Activated naive CD8-positive, alpha-beta T cell (primary cell): ENCODE measurements at regions not wholly inside any gene's neighbourhood (a gene's known extent, or its start where the extent isn't known, plus 50 kb on each side); places are given as distances from the start of the nearest gene placed in this dataset.
A peak's percentile ranks its signal among the peaks of the same experiment; 100 is the strongest.
"Not testable (repeated sequence)": the region's sequence is repeated elsewhere in the genome, so short reads cannot be mapped to it uniquely, and the experiment has no call there.

Experiments
- H3K27ac Mint-ChIP-seq: one replicate; pipeline ENCODE4 v1.8.0; 2021; ENCODE audit warnings: mixed read lengths
- H3K27me3 Mint-ChIP-seq: one replicate; pipeline ENCODE4 v1.8.0; 2021; ENCODE audit warnings: mixed read lengths
- H3K36me3 Mint-ChIP-seq: one replicate; pipeline ENCODE4 v1.8.0; 2021; ENCODE audit warnings: mixed read lengths
- H3K4me1 Mint-ChIP-seq: one replicate; pipeline ENCODE4 v1.8.0; 2021; ENCODE audit warnings: low read depth, mixed read lengths
- H3K4me3 Mint-ChIP-seq: one replicate; pipeline ENCODE4 v1.8.0; 2021; ENCODE audit warnings: mild to moderate bottlenecking, mixed read lengths
- H3K9me3 Mint-ChIP-seq: one replicate; pipeline ENCODE4 v1.8.0; 2021; ENCODE audit warnings: low read depth, mixed read lengths

- not testable (repeated sequence) for H3K36me3 Mint-ChIP-seq
Measured at GRCh38 chr5:21482983-21483650, 1370.0 kb downstream of the CDH12 start.

DNA sequence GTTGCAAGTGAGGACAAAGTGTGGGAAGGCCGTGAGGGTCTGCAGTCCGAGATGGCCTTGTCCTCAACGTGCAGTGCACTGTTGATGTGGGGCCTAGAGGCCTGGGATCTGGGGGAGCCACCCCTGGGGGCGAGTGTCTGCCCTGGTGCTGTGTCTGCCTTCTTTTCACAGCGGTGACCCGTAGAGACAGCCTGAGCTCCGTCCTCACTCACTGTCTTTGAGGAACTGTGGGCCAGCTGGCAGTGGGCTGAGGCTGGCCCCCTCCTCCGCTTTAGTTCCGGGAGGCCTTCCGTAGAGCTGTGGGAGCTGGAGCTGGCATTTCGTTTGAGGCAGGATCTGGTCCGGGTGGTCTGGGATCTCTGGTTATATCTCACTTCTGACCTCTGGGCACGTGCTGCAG lies 1370.6 kb downstream of the CDH12 start:
- H3K27me3 Mint-ChIP-seq, H3K36me3 Mint-ChIP-seq, H3K9me3 Mint-ChIP-seq, H3K27ac Mint-ChIP-seq, H3K4me1 Mint-ChIP-seq, H3K4me3 Mint-ChIP-seq: not testable (repeated sequence)

More at GRCh38 chr5:21482983-21483650, 1370.0 kb downstream of the CDH12 start:
- H3K9me3 Mint-ChIP-seq, H3K27ac Mint-ChIP-seq, H3K4me3 Mint-ChIP-seq, H3K4me1 Mint-ChIP-seq, H3K27me3 Mint-ChIP-seq: not testable (repeated sequence)

DNA sequence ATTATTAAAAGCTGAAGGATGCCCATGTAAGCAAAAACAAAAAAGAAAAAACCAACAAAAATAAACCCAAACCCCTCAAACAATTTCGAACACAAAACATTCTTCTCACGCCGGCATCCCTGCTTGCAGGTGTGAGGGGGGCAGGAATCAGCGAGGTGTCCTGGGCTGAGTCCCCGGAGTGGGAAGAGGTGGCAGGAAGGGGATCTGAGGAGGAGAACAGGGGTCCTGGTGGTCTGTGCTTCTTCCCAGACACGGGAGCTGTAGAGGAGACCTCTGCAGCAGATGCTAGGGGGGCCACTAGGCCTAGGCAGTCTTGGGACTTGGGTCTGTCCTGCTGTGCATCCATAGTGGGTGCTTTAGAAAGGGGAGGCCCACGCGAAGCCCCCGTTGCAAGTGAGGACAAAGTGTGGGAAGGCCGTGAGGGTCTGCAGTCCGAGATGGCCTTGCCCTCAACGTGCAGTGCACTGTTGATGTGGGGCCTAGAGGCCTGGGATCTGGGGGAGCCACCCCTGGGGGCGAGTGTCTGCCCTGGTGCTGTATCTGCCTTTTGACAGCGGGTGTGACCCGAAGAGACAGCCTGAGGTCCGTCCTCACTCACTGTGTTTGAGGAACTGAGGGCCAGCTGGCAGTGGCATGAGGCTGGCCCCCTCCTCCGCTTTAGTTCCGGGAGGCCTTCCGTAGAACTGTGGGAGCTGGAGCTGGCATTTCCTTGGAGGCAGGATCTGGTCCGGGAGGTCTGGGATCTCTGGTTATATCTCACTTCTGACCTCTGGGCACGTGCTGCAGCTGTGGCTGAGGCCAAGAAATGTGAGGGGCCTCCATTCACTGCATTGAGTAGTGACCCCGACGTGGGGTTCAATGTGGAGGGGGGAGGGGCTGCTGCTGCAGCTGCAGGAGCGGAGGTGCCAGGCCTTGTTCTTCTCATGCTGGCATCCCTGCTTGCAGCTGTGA lies 1371.5 kb downstream of the CDH12 start:
- H3K27ac Mint-ChIP-seq, H3K27me3 Mint-ChIP-seq, H3K9me3 Mint-ChIP-seq, H3K4me3 Mint-ChIP-seq, H3K4me1 Mint-ChIP-seq, H3K36me3 Mint-ChIP-seq: not testable (repeated sequence)

DNA sequence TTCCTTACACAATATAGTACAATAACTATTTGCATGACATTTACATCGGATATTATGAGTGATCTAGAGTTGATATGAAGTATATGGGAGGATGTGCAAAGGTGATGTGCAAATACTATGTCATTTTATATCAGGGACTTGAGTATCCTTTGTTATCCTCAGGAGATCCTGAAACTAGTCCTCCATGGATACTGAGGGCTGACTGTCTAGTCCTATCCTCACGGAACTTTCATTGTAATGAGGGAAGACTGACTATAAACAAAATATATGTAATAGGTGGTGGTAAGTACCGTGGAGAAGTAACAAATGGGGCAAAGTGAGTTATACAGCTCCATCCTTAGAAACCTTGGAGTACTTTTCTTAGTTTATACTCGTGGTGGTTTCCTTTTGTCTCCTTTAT lies 1373.1 kb downstream of the CDH12 start:
- not testable (repeated sequence) for H3K36me3 Mint-ChIP-seq, H3K27me3 Mint-ChIP-seq, H3K4me3 Mint-ChIP-seq, H3K9me3 Mint-ChIP-seq, H3K27ac Mint-ChIP-seq, H3K4me1 Mint-ChIP-seq

DNA sequence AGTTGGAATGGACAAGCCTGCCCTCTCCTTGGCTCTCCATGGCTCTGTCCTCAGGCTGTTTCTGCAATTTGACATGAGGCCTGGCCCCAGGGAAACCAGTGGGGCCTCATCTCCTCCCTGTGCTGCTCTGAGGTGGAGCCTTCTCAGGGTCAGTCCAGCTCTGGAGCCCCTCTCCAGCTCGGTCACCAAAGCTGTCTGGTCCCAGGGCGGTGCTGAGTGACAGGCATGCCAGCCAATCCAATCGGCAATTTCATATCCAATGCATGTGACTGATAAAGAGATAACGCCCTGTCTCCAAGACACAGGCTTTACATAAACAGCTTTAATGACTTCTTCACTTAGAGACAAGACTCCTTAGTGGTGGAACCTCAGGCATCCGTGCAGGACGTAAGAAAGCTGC lies 1379.2 kb downstream of the CDH12 start:
- H3K27me3 Mint-ChIP-seq, H3K9me3 Mint-ChIP-seq, H3K4me1 Mint-ChIP-seq, H3K36me3 Mint-ChIP-seq, H3K4me3 Mint-ChIP-seq, H3K27ac Mint-ChIP-seq: not testable (repeated sequence)

DNA sequence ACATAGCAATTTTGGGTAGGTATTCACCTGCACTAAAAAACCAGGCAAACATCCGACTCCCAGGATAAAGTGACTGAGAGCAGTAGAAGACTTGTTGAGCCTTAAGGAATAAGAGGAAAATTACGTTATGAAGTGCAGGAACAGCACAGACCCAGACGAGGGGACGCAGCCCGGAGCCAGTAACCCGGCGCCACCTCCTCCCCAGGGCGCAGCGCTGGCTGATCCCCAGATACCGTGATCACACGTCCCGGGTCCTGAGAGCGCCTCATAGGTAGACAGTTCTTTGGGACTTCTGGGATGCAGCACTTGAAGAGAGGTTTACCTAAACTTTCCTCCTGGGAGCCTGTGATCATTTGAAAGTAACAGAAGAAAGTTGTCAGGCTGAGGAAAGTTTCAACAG lies 1379.7 kb downstream of the CDH12 start:
- not testable (repeated sequence) for H3K36me3 Mint-ChIP-seq, H3K9me3 Mint-ChIP-seq, H3K4me1 Mint-ChIP-seq

GRCh38 chr5:21471691-21472090 lies 1381.5 kb downstream of the CDH12 start:
- not testable (repeated sequence) for H3K9me3 Mint-ChIP-seq

More for the DNA sequence above, 1379.7 kb downstream of the CDH12 start:
- not testable (repeated sequence) for H3K27me3 Mint-ChIP-seq, H3K4me3 Mint-ChIP-seq, H3K27ac Mint-ChIP-seq

DNA sequence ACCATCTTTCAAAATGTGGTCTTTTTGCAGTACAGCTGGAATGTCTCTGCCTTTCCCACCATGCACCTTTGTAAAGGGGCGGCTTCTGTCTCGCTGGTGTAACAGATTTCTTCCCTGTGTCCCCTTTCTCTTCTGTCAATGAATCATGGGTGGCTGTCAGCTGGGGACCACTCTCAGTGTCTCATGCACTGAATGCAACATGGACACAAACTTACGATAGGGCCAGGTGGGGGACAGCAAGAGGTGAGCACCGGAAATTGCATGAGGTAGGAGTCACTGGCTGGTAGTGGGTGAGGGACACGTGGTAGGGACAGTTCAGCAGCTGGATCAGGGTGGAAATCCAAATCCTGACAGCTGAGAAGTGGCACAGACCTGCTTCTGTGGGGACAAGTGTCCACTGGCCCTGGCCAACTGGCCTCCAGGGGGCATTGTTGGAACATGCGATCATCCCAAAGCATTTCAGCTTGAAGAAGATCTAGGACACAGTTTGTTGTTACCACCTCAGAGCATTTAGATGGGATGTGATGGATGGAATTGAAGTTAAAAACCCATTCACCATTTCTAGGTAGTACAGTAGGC lies 1383.5 kb downstream of the CDH12 start:
- H3K27ac Mint-ChIP-seq, H3K4me1 Mint-ChIP-seq, H3K4me3 Mint-ChIP-seq, H3K27me3 Mint-ChIP-seq, H3K9me3 Mint-ChIP-seq, H3K36me3 Mint-ChIP-seq: not testable (repeated sequence)

More at GRCh38 chr5:21471691-21472090, 1381.5 kb downstream of the CDH12 start:
- H3K36me3 Mint-ChIP-seq, H3K4me3 Mint-ChIP-seq, H3K27me3 Mint-ChIP-seq, H3K27ac Mint-ChIP-seq, H3K4me1 Mint-ChIP-seq: not testable (repeated sequence)

DNA sequence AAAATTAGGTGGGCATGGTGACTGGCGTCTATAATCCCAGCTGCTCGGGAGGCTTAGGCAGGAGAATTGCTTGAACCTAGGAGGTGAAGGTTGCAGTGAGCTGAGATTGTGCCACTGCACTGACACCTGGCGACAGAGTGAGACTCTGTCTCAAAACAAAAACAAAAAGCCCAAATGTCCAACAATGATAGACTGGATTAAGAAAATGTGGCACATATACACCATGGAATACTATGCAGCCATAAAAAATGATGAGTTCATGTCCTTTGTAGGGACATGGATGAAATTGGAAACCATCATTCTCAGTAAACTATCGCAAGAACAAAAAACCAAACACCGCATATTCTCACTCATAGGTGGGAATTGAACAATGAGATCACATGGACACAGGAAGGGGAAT lies 1385.6 kb downstream of the CDH12 start:
- H3K36me3 Mint-ChIP-seq, result not testable (repeated sequence)

DNA sequence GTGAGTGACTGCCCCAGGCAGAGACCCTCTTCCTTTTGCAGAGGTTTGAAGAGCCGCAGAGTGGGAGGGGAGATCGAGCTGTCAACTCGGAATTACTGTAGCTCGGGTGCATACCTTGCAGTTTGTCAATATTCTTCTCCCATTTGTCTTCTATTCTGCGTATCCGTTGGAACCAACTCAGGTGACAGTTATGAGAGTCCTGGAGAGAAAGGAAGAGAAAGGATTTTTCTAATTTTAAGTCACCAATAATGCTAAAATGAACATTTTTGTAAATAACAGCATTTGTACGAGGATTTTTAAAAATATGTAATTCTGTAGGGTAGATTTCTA lies 1393.4 kb downstream of the CDH12 start:
- not testable (repeated sequence) for H3K27me3 Mint-ChIP-seq

More for the DNA sequence above, 1385.6 kb downstream of the CDH12 start:
- not testable (repeated sequence) for H3K4me1 Mint-ChIP-seq, H3K27ac Mint-ChIP-seq, H3K27me3 Mint-ChIP-seq, H3K4me3 Mint-ChIP-seq, H3K9me3 Mint-ChIP-seq

DNA sequence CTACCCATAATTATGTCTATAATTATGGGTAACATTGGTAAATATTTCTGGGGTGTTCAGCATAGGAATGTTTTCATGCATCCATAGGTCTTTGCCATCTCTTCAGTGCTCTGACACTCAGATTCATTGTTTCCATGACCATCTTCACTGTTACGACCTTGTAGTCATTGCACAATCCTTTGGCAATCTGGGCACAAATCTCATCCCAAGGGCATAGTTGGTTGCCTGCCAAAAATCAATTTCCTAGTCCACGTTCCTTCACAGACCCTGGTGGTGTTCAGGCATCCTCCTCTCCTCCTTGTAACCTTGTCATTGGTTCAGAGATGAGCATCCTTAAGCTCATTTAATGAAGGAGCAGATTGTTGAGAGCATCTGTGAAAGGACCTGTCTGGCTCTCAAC lies 1400.7 kb downstream of the CDH12 start:
- H3K27ac Mint-ChIP-seq, result no peak overlapping the region
- H3K4me1 Mint-ChIP-seq, result no peaks in the 10 kb centered on the region
- peaks cover 17% of the 10 kb centered on the region for H3K27me3 Mint-ChIP-seq
- no peaks in the 10 kb centered on the region for H3K9me3 Mint-ChIP-seq
- H3K4me3 Mint-ChIP-seq, result no peak overlapping the region
- no peaks in the 10 kb centered on the region for H3K36me3 Mint-ChIP-seq

More for the DNA sequence above, 1393.4 kb downstream of the CDH12 start:
- not testable (repeated sequence) for H3K9me3 Mint-ChIP-seq, H3K36me3 Mint-ChIP-seq, H3K4me1 Mint-ChIP-seq
- peak overlapping the region; percentile 79 for H3K27ac Mint-ChIP-seq
- H3K4me3 Mint-ChIP-seq, result peak overlapping the region; percentile 91

DNA sequence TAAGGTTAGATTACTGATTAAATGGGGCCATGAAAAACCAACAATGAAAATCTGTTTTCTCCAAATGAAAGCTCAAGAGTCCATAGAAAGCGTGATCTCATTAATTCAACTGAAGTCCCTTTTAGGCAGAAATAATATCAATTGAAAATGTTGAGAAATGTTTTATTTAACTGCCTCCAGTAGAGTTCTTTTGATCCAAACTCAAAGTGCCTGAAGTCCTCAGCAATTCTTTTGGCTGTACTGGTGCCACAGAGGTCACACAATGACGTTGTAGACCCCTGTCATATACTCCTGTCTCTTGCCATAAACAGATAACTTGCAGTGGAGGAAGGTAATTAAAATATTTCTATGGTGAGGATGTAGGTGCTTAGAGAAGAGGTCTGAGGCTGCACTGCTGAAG lies 1420.5 kb downstream of the CDH12 start:
- H3K36me3 Mint-ChIP-seq, result no peaks in the 10 kb centered on the region
- H3K27ac Mint-ChIP-seq, result no peak overlapping the region
- no peaks in the 10 kb centered on the region for H3K9me3 Mint-ChIP-seq
- no peaks in the 10 kb centered on the region for H3K4me1 Mint-ChIP-seq
- no peak overlapping the region for H3K4me3 Mint-ChIP-seq
- no peaks in the 10 kb centered on the region for H3K27me3 Mint-ChIP-seq

DNA sequence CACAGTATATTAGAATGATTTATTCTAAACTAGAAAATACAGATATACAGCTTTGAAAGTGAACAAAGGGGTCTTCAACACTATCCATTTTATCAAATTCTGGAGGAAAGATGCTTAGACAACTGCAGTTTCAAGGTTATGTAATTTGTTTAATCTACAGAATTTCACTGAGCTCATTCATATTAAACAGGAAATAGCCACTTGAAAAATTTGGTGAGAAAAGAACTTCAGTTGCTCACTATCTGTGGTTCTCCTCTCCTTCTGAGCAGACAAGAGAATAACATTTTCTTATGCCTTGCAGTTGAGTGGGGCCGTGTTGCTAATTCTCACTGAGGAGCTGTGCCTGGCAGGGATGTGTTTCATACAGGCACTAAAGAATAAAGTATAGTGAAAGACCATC lies 1428.2 kb downstream of the CDH12 start:
- H3K27ac Mint-ChIP-seq, result no peak overlapping the region
- no peaks in the 10 kb centered on the region for H3K4me1 Mint-ChIP-seq
- H3K4me3 Mint-ChIP-seq, result no peak overlapping the region
- H3K36me3 Mint-ChIP-seq, result no peaks in the 10 kb centered on the region
- H3K27me3 Mint-ChIP-seq, result no peaks in the 10 kb centered on the region
- H3K9me3 Mint-ChIP-seq, result no peaks in the 10 kb centered on the region

DNA sequence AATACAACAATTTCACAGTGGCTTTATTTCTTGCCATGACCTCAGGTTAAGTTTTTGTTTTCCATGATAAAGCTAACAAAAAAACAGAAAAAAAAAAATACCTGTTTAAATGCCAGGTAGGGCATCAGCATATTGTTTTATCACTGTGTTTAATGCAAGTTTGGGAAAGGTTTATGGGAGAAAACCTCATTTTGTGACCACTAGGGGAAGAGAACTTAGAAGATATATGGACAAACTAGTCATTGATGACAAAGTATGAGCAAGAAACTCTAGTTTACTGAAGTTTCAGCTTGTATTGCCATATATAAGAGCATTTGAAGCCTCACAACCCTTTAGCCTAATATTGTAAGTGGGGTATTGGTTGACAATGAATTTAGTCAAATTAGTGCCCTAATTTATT lies 1431.4 kb upstream of the CDH18 start:
- H3K27ac Mint-ChIP-seq, result no peak overlapping the region
- H3K36me3 Mint-ChIP-seq, result no peaks in the 10 kb centered on the region
- H3K27me3 Mint-ChIP-seq, result no peaks in the 10 kb centered on the region
- no peak overlapping the region for H3K4me3 Mint-ChIP-seq
- no peaks in the 10 kb centered on the region for H3K4me1 Mint-ChIP-seq
- H3K9me3 Mint-ChIP-seq, result no peaks in the 10 kb centered on the region

DNA sequence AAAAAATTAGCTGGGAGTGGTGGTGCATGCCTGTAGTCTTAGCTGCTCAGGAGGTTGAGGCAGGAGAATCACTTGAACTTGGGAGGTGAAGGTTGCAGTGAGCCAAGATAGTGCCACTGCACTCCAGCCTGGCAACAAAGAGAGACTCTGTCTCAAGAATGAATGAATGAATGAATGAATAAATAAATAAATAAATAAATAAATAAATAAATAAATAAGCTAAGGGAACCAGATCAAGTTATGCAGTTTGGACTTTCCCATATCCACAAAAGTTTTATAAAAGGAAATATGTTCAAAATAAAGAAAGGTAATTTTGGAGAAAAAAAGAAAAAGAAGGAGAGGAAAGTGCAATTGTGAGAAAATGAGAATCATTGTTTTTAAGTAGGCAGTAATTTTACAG lies 1414.1 kb upstream of the CDH18 start:
- not testable (repeated sequence) for H3K27me3 Mint-ChIP-seq, H3K9me3 Mint-ChIP-seq

DNA sequence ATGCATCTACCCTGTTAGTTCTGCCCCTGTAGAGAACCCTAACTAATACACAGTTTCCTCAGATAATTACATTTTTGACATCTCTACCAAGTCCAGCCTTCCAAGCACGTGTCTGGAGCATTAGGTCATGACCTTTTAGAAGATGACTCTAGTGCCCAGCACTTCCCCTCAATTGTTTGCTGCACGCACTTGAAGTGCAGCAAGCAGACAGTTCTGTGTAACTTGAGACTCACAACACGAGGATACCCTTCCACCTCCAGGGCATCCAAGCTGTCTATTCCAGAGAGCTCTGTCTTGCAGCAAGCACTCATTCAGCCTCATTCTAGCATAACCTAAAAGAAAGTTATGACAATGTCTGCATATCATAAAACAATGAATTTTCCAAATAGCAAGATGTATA lies 1410.5 kb upstream of the CDH18 start:
- H3K27ac Mint-ChIP-seq, result no peak overlapping the region
- H3K4me3 Mint-ChIP-seq, result no peak overlapping the region
- H3K27me3 Mint-ChIP-seq, result no peaks in the 10 kb centered on the region
- H3K9me3 Mint-ChIP-seq, result no peaks in the 10 kb centered on the region
- H3K36me3 Mint-ChIP-seq, result no peaks in the 10 kb centered on the region
- no peaks in the 10 kb centered on the region for H3K4me1 Mint-ChIP-seq

More for the DNA sequence above, 1414.1 kb upstream of the CDH18 start:
- H3K27ac Mint-ChIP-seq, H3K36me3 Mint-ChIP-seq, H3K4me1 Mint-ChIP-seq, H3K4me3 Mint-ChIP-seq: not testable (repeated sequence)
